H1 (cell line): ENCODE measurements at regions not wholly inside any gene's neighbourhood (a gene's known extent, or its start where the extent isn't known, plus 50 kb on each side); places are given as distances from the start of the nearest gene placed in this dataset.

Source experiments
- CTCF ChIA-PET: fragments of 300-600 bp; sonication (Branson Sonifier 250); formaldehyde crosslinking; loops from one replicate; lab custom pipeline; 2021; ENCODE audit not compliant: partially characterized antibody; lab: Charles Lee
- POLR2A ChIA-PET: fragments of 300-600 bp; sonication (Branson Sonifier 250); formaldehyde crosslinking; loops from one replicate; lab custom pipeline; 2021; ENCODE audit warnings: inconsistent platforms; ENCODE audit not compliant: partially characterized antibody; lab: Charles Lee
- DNase-seq, 2 experiments: peaks; one replicate each; pipeline versions ENCODE4 v3.0.0 to v3.0.0-alpha.2; 2010 to 2022; ENCODE audit warnings: low spot score in 2 of 2, low read depth in 1 of 2, mixed read lengths in 1 of 2
- FAIRE-seq: peaks from 2 replicates; lab custom pipeline; 2011; peaks lifted over from hg19 to GRCh38; lab: Jason Lieb, UNC
- H2AFZ ChIP-seq: 2 replicates; pipeline ENCODE4 v1.8.1; 2012; ENCODE audit warnings: low read length, inconsistent platforms
- H2AK5ac ChIP-seq: 2 replicates; pipeline ENCODE4 v1.6.1; 2013; ENCODE audit warnings: low read depth, low read length
- H2BK120ac ChIP-seq: replicated peaks from 2 replicates; pipeline ENCODE3; 2013; ENCODE audit warnings: low read depth, low read length, inconsistent platforms
- H2BK12ac ChIP-seq: 2 replicates; pipeline ENCODE4 v1.6.1; 2013; ENCODE audit warnings: low read depth, low read length
- H2BK15ac ChIP-seq: 2 replicates; pipeline ENCODE4 v1.6.1; 2013; ENCODE audit warnings: low read length
- H2BK20ac ChIP-seq: 2 replicates; pipeline ENCODE4 v1.6.1; 2013; ENCODE audit warnings: low read length
- H2BK5ac ChIP-seq: 2 replicates; pipeline ENCODE4 v1.6.1; 2013; ENCODE audit warnings: low read depth, low read length
- H3K14ac ChIP-seq: 2 replicates; pipeline ENCODE4 v1.6.1; 2013; ENCODE audit warnings: inconsistent platforms; ENCODE audit not compliant: insufficient read length
- H3K18ac ChIP-seq: 2 replicates; pipeline ENCODE4 v1.6.1; 2013; ENCODE audit warnings: low read length; ENCODE audit errors: extremely low read depth
- H3K23ac ChIP-seq: 2 replicates; pipeline ENCODE4 v1.6.1; 2013; ENCODE audit warnings: inconsistent platforms; ENCODE audit not compliant: insufficient read length
- H3K23me2 ChIP-seq: 2 replicates; pipeline ENCODE4 v1.6.1; 2013; ENCODE audit warnings: low read depth, low read length
- H3K27ac ChIP-seq: 2 replicates; pipeline ENCODE4 v1.6.1; 2011; ENCODE audit warnings: low read depth, low read length, inconsistent platforms
- H3K27me3 ChIP-seq, 4 experiments: replicated peaks in 1 of 4; 1 replicate in 1 of 4; 2 replicates in 3 of 4; pipeline versions ENCODE4 v1.6.1 to v1.8.1; 2011 to 2013; ENCODE audit warnings: low read length in 3 of 4, mild to moderate bottlenecking in 3 of 4, inconsistent platforms in 2 of 4, mixed read lengths in 2 of 4, moderate library complexity in 1 of 4; ENCODE audit not compliant: control insufficient read depth in 3 of 4, insufficient read depth in 3 of 4; ENCODE audit errors: extremely low read depth in 1 of 4
- H3K36me3 ChIP-seq, 4 experiments: 2 replicates each; pipeline versions ENCODE4 v1.6.1 to v1.8.1; 2011 to 2013; ENCODE audit warnings: mild to moderate bottlenecking in 4 of 4, low read length in 3 of 4, moderate library complexity in 2 of 4, control low read depth in 1 of 4, inconsistent platforms in 1 of 4; ENCODE audit not compliant: insufficient read depth in 4 of 4, control insufficient read depth in 2 of 4
- H3K4ac ChIP-seq: replicated peaks from 2 replicates; pipeline ENCODE3; 2013; ENCODE audit warnings: low read length, low read depth, mixed read lengths, inconsistent platforms; ENCODE audit not compliant: insufficient read length
- H3K4me1 ChIP-seq, 4 experiments: replicated peaks in 1 of 4; 1 replicate in 1 of 4; 2 replicates in 3 of 4; pipeline versions ENCODE4 v1.6.1 to v1.8.1; 2011 to 2013; ENCODE audit warnings: low read length in 3 of 4, inconsistent platforms in 2 of 4, mixed read lengths in 1 of 4; ENCODE audit not compliant: insufficient read depth in 4 of 4, control insufficient read depth in 3 of 4
- H3K4me2 ChIP-seq, 2 experiments: 2 replicates each; pipeline versions ENCODE4 v1.6.1 to v1.8.1; 2011 to 2013; ENCODE audit warnings: low read depth in 2 of 2, low read length in 2 of 2, control low read depth in 1 of 2, inconsistent platforms in 1 of 2, mild to moderate bottlenecking in 1 of 2; ENCODE audit not compliant: insufficient read depth in 1 of 2
- H3K4me3 ChIP-seq, 4 experiments: fragments of 200-600, 300-600 bp in 1 of 4; sonication (generic), shearing (Covaris generic), sonication (Bioruptor Twin) in 1 of 4; 2 replicates each; pipeline versions ENCODE4 v1.5.1 to v1.8.1; 2011 to 2016; ENCODE audit warnings: low read length in 4 of 4, low read depth in 3 of 4, control low read depth in 2 of 4, inconsistent platforms in 2 of 4, mild to moderate bottlenecking in 2 of 4, mixed read lengths in 1 of 4, moderate library complexity in 1 of 4; ENCODE audit not compliant: insufficient read depth in 2 of 4; ENCODE audit errors: extremely low read depth in 1 of 4
- H3K56ac ChIP-seq: replicated peaks from 2 replicates; pipeline ENCODE3; 2013; ENCODE audit warnings: low read depth, mild to moderate bottlenecking, mixed read lengths, low read length, inconsistent platforms; ENCODE audit not compliant: insufficient read length
- H3K79me1 ChIP-seq: 2 replicates; pipeline ENCODE4 v1.6.1; 2013; ENCODE audit warnings: low read depth, low read length, control low read depth
- H3K79me2 ChIP-seq, 2 experiments: 2 replicates each; pipeline versions ENCODE4 v1.6.1 to v1.8.1; 2012 to 2013; ENCODE audit warnings: low read length in 2 of 2, mild to moderate bottlenecking in 2 of 2, inconsistent platforms in 1 of 2; ENCODE audit not compliant: insufficient read depth in 2 of 2, control insufficient read depth in 1 of 2
- H3K9ac ChIP-seq, 4 experiments: replicated peaks in 1 of 4; 1 replicate in 1 of 4; 2 replicates in 3 of 4; pipeline versions ENCODE4 v1.6.1 to v1.8.1; 2011 to 2013; ENCODE audit warnings: low read depth in 3 of 4, low read length in 3 of 4, control low read depth in 2 of 4, mild to moderate bottlenecking in 2 of 4, moderate library complexity in 2 of 4, inconsistent platforms in 1 of 4; ENCODE audit errors: extremely low read depth in 1 of 4
- H3K9me3 ChIP-seq, 2 experiments: 2 replicates each; pipeline versions ENCODE4 v1.6.1 to v1.8.1; 2012 to 2013; ENCODE audit warnings: mild to moderate bottlenecking in 2 of 2, moderate library complexity in 2 of 2, control low read depth in 1 of 2, inconsistent platforms in 1 of 2, low read depth in 1 of 2, low read length in 1 of 2, mixed read lengths in 1 of 2; ENCODE audit not compliant: insufficient read depth in 2 of 2
- H4K20me1 ChIP-seq, 2 experiments: replicated peaks in 1 of 2; 2 replicates each; pipeline versions ENCODE3 to v1.8.1; 2011 to 2013; ENCODE audit warnings: inconsistent platforms in 2 of 2, low read length in 2 of 2, mild to moderate bottlenecking in 1 of 2; ENCODE audit not compliant: insufficient read depth in 2 of 2, control insufficient read depth in 1 of 2
- H4K5ac ChIP-seq: 2 replicates; pipeline ENCODE4 v1.6.1; 2013; ENCODE audit warnings: low read length, low read depth, mixed read lengths, inconsistent platforms; ENCODE audit not compliant: insufficient read length
- H4K8ac ChIP-seq: 2 replicates; pipeline ENCODE4 v1.8.0; 2013; ENCODE audit warnings: mild to moderate bottlenecking, moderate library complexity, low read length, inconsistent platforms; ENCODE audit not compliant: insufficient read depth; ENCODE audit errors: extremely low read depth
- H4K91ac ChIP-seq: replicated peaks from 2 replicates; pipeline ENCODE3; 2013; ENCODE audit warnings: low read length, mixed read lengths, inconsistent platforms; ENCODE audit not compliant: insufficient read length
- CREB1 ChIP-seq: IDR thresholded peaks from 2 replicates; pipeline ENCODE4 v1.6.1; 2012; ENCODE audit warnings: inconsistent platforms
- GABPA ChIP-seq: IDR thresholded peaks from 2 replicates; pipeline ENCODE4 v1.6.1; 2011; ENCODE audit warnings: mild to moderate bottlenecking, low read length, moderate library complexity, borderline replicate concordance; ENCODE audit not compliant: insufficient read depth
- MAFK ChIP-seq: IDR thresholded peaks from 2 replicates; pipeline ENCODE4 v1.6.1; 2012; ENCODE audit warnings: low read depth, mild to moderate bottlenecking, improper control_type of control experiment, low read length
- NRF1 ChIP-seq: IDR thresholded peaks from 2 replicates; pipeline ENCODE4 v1.6.1; 2011; ENCODE audit warnings: mild to moderate bottlenecking, low read depth, low read length, improper control_type of control experiment
- RAD21 ChIP-seq, 2 experiments: IDR thresholded peaks in 1 of 2; conservative IDR thresholded peaks in 1 of 2; 2 replicates each; pipeline ENCODE4 v1.6.1; 2011; ENCODE audit warnings: low read depth in 2 of 2, low read length in 2 of 2, improper control_type of control experiment in 1 of 2, inconsistent platforms in 1 of 2, mild to moderate bottlenecking in 1 of 2, moderate library complexity in 1 of 2
- SAP30 ChIP-seq: fragments of 300-600 bp; sonication (generic); IDR thresholded peaks from 2 replicates; pipeline ENCODE4 v1.7.1; 2012; ENCODE audit warnings: low read length, moderate library complexity, mild to moderate bottlenecking, inconsistent platforms; ENCODE audit not compliant: insufficient read depth, insufficient replicate concordance
- SRF ChIP-seq: IDR thresholded peaks from 2 replicates; pipeline ENCODE4 v1.6.1; 2011; ENCODE audit warnings: mild to moderate bottlenecking, low read depth, low read length, moderate library complexity
- TBP ChIP-seq: IDR thresholded peaks from 2 replicates; pipeline ENCODE4 v1.6.1; 2011; ENCODE audit warnings: low read depth, low read length, improper control_type of control experiment
- WGBS, 2 experiments: shearing (Covaris generic) in 1 of 2; methylation state at CpG; one replicate each; pipeline versions ENCODE4 v1.1.6 to v1.1.7; 2013 to 2015; ENCODE audit warnings: low lambda C conversion rate in 2 of 2, mixed read lengths in 2 of 2, inconsistent platforms in 1 of 2, low coverage in 1 of 2, missing lambda C conversion rate in 1 of 2; ENCODE audit not compliant: insufficient replicate concordance in 2 of 2, insufficient coverage in 1 of 2, insufficient read length in 1 of 2; ENCODE audit errors: extremely low coverage in 1 of 2, missing lambda C conversion rate in 1 of 2; 5-methylcytosine and 5-hydroxymethylcytosine counted together

- H2BK5ac ChIP-seq = no peak overlapping the region
- H4K20me1 ChIP-seq = no peaks in the 10 kb centered on the region
- TF ChIP-seq MAFK (no peak), NRF1 (no peak), RAD21 (IDR thresholded peaks at IDR 0.05 in 1 of 2, conservative IDR thresholded peaks at IDR 0.05 in 1 of 2; ENCODE audit: low read depth in 2 of 2, low read length in 2 of 2) (no peak), SAP30 (no peak), TBP (no peak), CREB1 (no peak), GABPA (no peak), SRF (no peak)
- H3K9me3 ChIP-seq = no peaks in the 10 kb centered on the region
- no peak overlapping the region for H3K4ac ChIP-seq
- ChIA-PET CTCF (interaction anchor here (0.6 to 3.2 kb wide), 5 partner anchors 95 to 267 kb away, joined by 3 to 15 read pairs (median 4); no protein-coding TSS in a partner anchor), POLR2A (no interaction called here)
- no peaks in the 10 kb centered on the region for H3K79me1 ChIP-seq
- no peak overlapping the region for H3K27ac ChIP-seq
- H3K4me3 ChIP-seq = no peak overlapping the region
- H3K4me2 ChIP-seq = no peak overlapping the region
- no peak overlapping the region for H2BK20ac ChIP-seq
- FAIRE-seq (no peak), DNase-seq (no peak)
- H3K56ac ChIP-seq = no peak overlapping the region
- no peak overlapping the region for H3K9ac ChIP-seq
- no peak overlapping the region for H2AFZ ChIP-seq
- H2BK12ac ChIP-seq = no peak overlapping the region
- no peak overlapping the region for H3K14ac ChIP-seq
- H2BK15ac ChIP-seq = no peak overlapping the region
- no peak overlapping the region; the same call in 1 of the 2 replicates for H4K8ac ChIP-seq
- H3K18ac ChIP-seq = no peak overlapping the region
- H3K79me2 ChIP-seq = no peaks in the 10 kb centered on the region
- H3K23me2 ChIP-seq = no peaks in the 10 kb centered on the region
- 88% methylated on average over 10 of the region's 24 CpGs; no CpG with 5 or more reads in 1 of the 2 experiments for WGBS, 2 experiments
- no peak overlapping the region for H4K91ac ChIP-seq
- no peak overlapping the region for H2BK120ac ChIP-seq
- H3K27me3 ChIP-seq = 0 out of 7 replicates have a peak, but pooled peaks cover 0 to 3% (median 0%) of the 10 kb centered on the region in 4 experiments
- no peaks in the 10 kb centered on the region for H3K36me3 ChIP-seq
- H3K4me1 ChIP-seq = no peaks in the 10 kb centered on the region
- H4K5ac ChIP-seq = no peak overlapping the region
- no peak overlapping the region for H3K23ac ChIP-seq
- no peak overlapping the region for H2AK5ac ChIP-seq
Measured at GRCh38 chr7:35418716-35419390, 165.0 kb upstream of the TBX20 start.
